Smooth muscle cell (in vitro differentiated cells): ENCODE measurements at regions not wholly inside any gene's neighbourhood (a gene's known extent, or its start where the extent isn't known, plus 50 kb on each side); places are given as distances from the start of the nearest gene placed in this dataset.

Source experiments
- DNase-seq: peaks from one replicate; lab custom pipeline; 2025; ENCODE audit not compliant: unreplicated experiment; lab: John Stamatoyannopoulos, UW
- H2AFZ ChIP-seq: fragments of 200-600 bp; sonication (generic); 2 replicates; pipeline ENCODE4 v1.6.0; 2016; ENCODE audit warnings: antibody characterized with exemption, low read depth, mild to moderate bottlenecking
- H3F3A ChIP-seq: fragments of 200-600 bp; sonication (generic); 2 replicates; pipeline ENCODE4 v1.6.0; 2017; ENCODE audit warnings: antibody characterized with exemption, low read depth
- H3K27ac ChIP-seq: fragments of 200-600 bp; sonication (generic); 2 replicates; pipeline ENCODE4 v1.5.1; 2016; ENCODE audit warnings: low read depth, mild to moderate bottlenecking
- H3K27me3 ChIP-seq: fragments of 200-600 bp; sonication (generic); 2 replicates; pipeline ENCODE4 v1.6.1; 2016; ENCODE audit warnings: low read depth, mild to moderate bottlenecking
- H3K36me3 ChIP-seq: fragments of 200-600 bp; sonication (generic); 2 replicates; pipeline ENCODE4 v1.5.1; 2016; ENCODE audit warnings: low read depth
- H3K4me1 ChIP-seq: fragments of 200-600 bp; sonication (generic); 2 replicates; pipeline ENCODE4 v1.5.1; 2016; ENCODE audit warnings: low read depth
- H3K4me2 ChIP-seq: fragments of 200-600 bp; sonication (generic); 2 replicates; pipeline ENCODE4 v1.6.0; 2016; ENCODE audit warnings: mild to moderate bottlenecking
- H3K4me3 ChIP-seq: fragments of 200-600 bp; sonication (generic); 2 replicates; pipeline ENCODE4 v1.5.1; 2016; ENCODE audit warnings: mild to moderate bottlenecking
- H3K79me2 ChIP-seq: fragments of 200-600 bp; sonication (generic); 2 replicates; pipeline ENCODE4 v1.6.0; 2016; ENCODE audit warnings: low read depth, mild to moderate bottlenecking
- H3K9ac ChIP-seq: fragments of 200-600 bp; sonication (generic); 2 replicates; pipeline ENCODE4 v1.6.0; 2016; ENCODE audit warnings: low read depth
- H3K9me3 ChIP-seq: fragments of 200-600 bp; sonication (generic); replicated peaks from 2 replicates; pipeline ENCODE4 v1.5.1; 2016; ENCODE audit warnings: low read depth
- H4K20me1 ChIP-seq: fragments of 200-600 bp; sonication (generic); 2 replicates; pipeline ENCODE4 v1.6.0; 2016; ENCODE audit warnings: low read depth
- WGBS: methylation state at CpG from one replicate; pipeline ENCODE4 v1.1.7; 2016; ENCODE audit warnings: low lambda C conversion rate; 5-methylcytosine and 5-hydroxymethylcytosine counted together
- TF ChIP-seq, protein P1 (sequence below): fragments of 200-600 bp; sonication (generic); IDR thresholded peaks from 2 replicates; pipeline ENCODE4 v1.5.1; 2017; ENCODE audit warnings: borderline replicate concordance, mild to moderate bottlenecking, antibody characterized with exemption; ENCODE audit not compliant: insufficient read depth, poor library complexity, severe bottlenecking

- H3K4me3 ChIP-seq: no peak overlapping the region
- no peak overlapping the region for H3K9ac ChIP-seq
- no peaks in the 10 kb centered on the region for H4K20me1 ChIP-seq
- H3K4me2 ChIP-seq: no peak overlapping the region
- peaks cover 7% of the 10 kb centered on the region for H3K27me3 ChIP-seq
- H3K4me1 ChIP-seq: no peaks in the 10 kb centered on the region
- H3K9me3 ChIP-seq: no peaks in the 10 kb centered on the region
- no peaks in the 10 kb centered on the region for H3K36me3 ChIP-seq
- DNase-seq: no peak
- no peaks in the 10 kb centered on the region for H3F3A ChIP-seq
- no peak overlapping the region for H3K27ac ChIP-seq
- TF ChIP-seq, protein P1, sequence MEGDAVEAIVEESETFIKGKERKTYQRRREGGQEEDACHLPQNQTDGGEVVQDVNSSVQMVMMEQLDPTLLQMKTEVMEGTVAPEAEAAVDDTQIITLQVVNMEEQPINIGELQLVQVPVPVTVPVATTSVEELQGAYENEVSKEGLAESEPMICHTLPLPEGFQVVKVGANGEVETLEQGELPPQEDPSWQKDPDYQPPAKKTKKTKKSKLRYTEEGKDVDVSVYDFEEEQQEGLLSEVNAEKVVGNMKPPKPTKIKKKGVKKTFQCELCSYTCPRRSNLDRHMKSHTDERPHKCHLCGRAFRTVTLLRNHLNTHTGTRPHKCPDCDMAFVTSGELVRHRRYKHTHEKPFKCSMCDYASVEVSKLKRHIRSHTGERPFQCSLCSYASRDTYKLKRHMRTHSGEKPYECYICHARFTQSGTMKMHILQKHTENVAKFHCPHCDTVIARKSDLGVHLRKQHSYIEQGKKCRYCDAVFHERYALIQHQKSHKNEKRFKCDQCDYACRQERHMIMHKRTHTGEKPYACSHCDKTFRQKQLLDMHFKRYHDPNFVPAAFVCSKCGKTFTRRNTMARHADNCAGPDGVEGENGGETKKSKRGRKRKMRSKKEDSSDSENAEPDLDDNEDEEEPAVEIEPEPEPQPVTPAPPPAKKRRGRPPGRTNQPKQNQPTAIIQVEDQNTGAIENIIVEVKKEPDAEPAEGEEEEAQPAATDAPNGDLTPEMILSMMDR: no peak
- no peaks in the 10 kb centered on the region for H3K79me2 ChIP-seq
- 91% methylated on average over 1 of the region's 1 CpG for WGBS
- no peak overlapping the region for H2AFZ ChIP-seq
These were observed 320.9 kb downstream of the CDK5RAP2 start for GRCh38 chr9:120259100-120259499.

DNA sequence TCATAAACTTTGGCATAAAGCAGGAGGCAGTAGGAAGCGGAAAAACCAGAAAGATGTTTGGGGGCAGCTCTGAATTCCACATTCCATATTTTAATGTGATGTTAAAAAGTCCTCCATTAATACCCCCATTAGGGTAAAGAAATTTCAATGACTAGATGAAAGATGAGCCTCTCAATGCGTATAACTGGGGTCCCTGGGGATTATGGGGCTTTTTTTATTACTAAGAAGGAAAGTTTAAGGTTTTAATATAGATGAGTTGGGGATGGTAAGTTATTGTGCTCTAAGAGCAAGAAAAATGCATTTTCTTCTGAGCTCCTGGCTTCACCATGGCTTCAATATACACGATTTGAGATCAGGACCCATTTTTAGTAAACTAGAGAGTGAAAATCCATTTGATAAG lies 321.9 kb downstream of the CDK5RAP2 start:
- no peaks in the 10 kb centered on the region for H4K20me1 ChIP-seq
- H3K36me3 ChIP-seq: no peaks in the 10 kb centered on the region
- TF ChIP-seq, protein P1: no peak
- H3K4me1 ChIP-seq: no peaks in the 10 kb centered on the region
- H3K27ac ChIP-seq: no peak overlapping the region
- WGBS: 80% methylated on average over 3 of the region's 3 CpGs
- no peak for DNase-seq
- H3K79me2 ChIP-seq: no peaks in the 10 kb centered on the region
- no peak overlapping the region for H3K4me2 ChIP-seq
- H3K27me3 ChIP-seq: peaks cover 7% of the 10 kb centered on the region
- no peaks in the 10 kb centered on the region for H3F3A ChIP-seq
- H2AFZ ChIP-seq: no peak overlapping the region
- H3K9me3 ChIP-seq: no peaks in the 10 kb centered on the region
- no peak overlapping the region for H3K9ac ChIP-seq
- no peak overlapping the region for H3K4me3 ChIP-seq

DNA sequence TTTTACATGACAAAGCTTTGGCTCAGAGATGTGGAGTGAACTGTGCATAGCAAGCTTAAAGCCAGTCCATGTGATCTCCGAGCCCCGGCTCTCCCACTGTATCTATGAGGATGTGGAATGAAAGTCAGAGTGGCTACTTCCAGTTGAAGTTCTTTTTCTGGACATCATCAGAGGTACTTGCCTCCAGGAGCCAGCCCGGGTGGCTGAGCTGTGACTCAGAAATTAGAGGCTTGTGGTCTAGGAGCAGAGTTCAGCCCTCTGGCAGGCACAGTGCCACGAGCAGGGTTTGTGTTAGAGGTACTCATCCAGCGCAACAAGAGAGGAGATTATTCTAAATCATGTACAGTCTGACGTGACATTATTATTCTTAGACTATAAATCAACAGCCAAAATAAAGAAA lies 322.5 kb downstream of the CDK5RAP2 start:
- no peak for DNase-seq
- Histone ChIP-seq H3K4me3 (no peak overlapping the region), H3K4me1 (no peaks in the 10 kb centered on the region), H3K79me2 (no peaks in the 10 kb centered on the region), H2AFZ (no peak overlapping the region), H3K36me3 (no peaks in the 10 kb centered on the region), H3K4me2 (no peak overlapping the region), H3F3A (no peaks in the 10 kb centered on the region), H3K27me3 (peaks cover 7% of the 10 kb centered on the region), H4K20me1 (no peaks in the 10 kb centered on the region), H3K9ac (no peak overlapping the region), H3K27ac (no peak overlapping the region), H3K9me3 (no peaks in the 10 kb centered on the region)
- TF ChIP-seq, protein P1: no peak
- 70% methylated on average over 6 of the region's 6 CpGs for WGBS

DNA sequence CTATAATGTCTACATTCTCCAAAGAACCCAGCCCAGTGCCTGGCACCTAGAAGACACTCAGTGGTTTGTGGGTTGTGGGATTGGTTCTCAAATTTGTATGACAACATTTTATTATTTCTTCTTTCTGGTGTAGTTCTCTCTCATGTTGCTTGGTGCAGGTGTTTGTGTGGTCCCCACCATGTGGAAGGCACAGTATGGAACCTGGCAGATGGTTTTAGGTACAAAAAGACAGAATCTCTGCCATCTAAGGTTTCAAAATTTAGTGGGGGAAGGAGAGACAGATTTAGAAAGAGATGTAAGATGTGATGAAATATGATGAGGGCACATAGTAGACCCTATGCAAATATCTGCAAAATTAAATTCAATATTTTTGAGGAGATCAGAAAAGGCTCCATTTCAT lies 323.8 kb downstream of the CDK5RAP2 start:
- H3K9me3 ChIP-seq: no peaks in the 10 kb centered on the region
- DNase-seq: no peak
- H3K36me3 ChIP-seq: no peaks in the 10 kb centered on the region
- TF ChIP-seq, protein P1: no peak
- no peak overlapping the region for H3K4me2 ChIP-seq
- H3K27ac ChIP-seq: no peak overlapping the region
- H3K4me3 ChIP-seq: no peak overlapping the region
- no peaks in the 10 kb centered on the region for H4K20me1 ChIP-seq
- no peak overlapping the region for H2AFZ ChIP-seq
- no peaks in the 10 kb centered on the region for H3F3A ChIP-seq
- H3K4me1 ChIP-seq: no peaks in the 10 kb centered on the region
- peaks cover 7% of the 10 kb centered on the region for H3K27me3 ChIP-seq
- H3K9ac ChIP-seq: no peak overlapping the region
- H3K79me2 ChIP-seq: no peaks in the 10 kb centered on the region
